ENCODE measurements at regions not wholly inside any gene's neighbourhood (a gene's known extent, or its start where the extent isn't known, plus 50 kb on each side); places are given as distances from the start of the nearest gene placed in this dataset.

DNA sequence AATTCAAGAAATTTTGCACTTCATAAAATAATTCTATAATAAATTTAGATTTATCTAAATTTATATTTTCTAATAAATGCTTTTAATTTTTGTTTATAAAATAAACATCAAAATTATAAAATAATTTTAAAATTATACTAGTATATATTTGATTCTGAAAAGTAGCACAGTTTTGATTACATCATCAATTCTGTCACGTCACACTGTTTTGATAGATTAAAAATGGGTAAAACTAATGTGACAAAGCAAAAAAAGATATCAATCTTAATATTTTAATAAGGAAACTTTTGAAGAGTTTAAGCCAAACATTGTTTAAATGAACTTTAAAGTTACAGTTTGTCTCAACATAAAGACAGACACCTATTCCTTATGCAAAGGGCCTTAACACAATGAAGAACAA, 1001.8 kb downstream of the KCNT2 start:
- peaks cover 9% of the 10 kb centered on the region for H3K4me1 Mint-ChIP-seq (ENCODE audit: insufficient read depth, unreplicated experiment)
- ChIA-PET CTCF (no interaction called here), POLR2A (no interaction called here)
- intact Hi-C loops (cut with micrococcal nuclease) = no loop called here
- TF ChIP-seq, protein P1, sequence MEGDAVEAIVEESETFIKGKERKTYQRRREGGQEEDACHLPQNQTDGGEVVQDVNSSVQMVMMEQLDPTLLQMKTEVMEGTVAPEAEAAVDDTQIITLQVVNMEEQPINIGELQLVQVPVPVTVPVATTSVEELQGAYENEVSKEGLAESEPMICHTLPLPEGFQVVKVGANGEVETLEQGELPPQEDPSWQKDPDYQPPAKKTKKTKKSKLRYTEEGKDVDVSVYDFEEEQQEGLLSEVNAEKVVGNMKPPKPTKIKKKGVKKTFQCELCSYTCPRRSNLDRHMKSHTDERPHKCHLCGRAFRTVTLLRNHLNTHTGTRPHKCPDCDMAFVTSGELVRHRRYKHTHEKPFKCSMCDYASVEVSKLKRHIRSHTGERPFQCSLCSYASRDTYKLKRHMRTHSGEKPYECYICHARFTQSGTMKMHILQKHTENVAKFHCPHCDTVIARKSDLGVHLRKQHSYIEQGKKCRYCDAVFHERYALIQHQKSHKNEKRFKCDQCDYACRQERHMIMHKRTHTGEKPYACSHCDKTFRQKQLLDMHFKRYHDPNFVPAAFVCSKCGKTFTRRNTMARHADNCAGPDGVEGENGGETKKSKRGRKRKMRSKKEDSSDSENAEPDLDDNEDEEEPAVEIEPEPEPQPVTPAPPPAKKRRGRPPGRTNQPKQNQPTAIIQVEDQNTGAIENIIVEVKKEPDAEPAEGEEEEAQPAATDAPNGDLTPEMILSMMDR (IDR thresholded peaks at IDR 0.05; ENCODE audit: unreplicated experiment) = no peak
- no peaks in the 10 kb centered on the region for H3K36me3 Mint-ChIP-seq (ENCODE audit: insufficient read depth, unreplicated experiment)
- H3K27me3 Mint-ChIP-seq (ENCODE audit: insufficient read depth, unreplicated experiment) = no peaks in the 10 kb centered on the region
- peaks cover 19% of the 10 kb centered on the region for H3K9me3 Mint-ChIP-seq (ENCODE audit: unreplicated experiment)
- H3K27ac Mint-ChIP-seq (ENCODE audit: low read depth, unreplicated experiment) = no peak overlapping the region
- no peak overlapping the region for H3K4me3 Mint-ChIP-seq (ENCODE audit: unreplicated experiment)
- no TSS peak for BruUV-seq (replicated peaks)
- no peak for DNase-seq (ENCODE audit: unreplicated experiment)

DNA sequence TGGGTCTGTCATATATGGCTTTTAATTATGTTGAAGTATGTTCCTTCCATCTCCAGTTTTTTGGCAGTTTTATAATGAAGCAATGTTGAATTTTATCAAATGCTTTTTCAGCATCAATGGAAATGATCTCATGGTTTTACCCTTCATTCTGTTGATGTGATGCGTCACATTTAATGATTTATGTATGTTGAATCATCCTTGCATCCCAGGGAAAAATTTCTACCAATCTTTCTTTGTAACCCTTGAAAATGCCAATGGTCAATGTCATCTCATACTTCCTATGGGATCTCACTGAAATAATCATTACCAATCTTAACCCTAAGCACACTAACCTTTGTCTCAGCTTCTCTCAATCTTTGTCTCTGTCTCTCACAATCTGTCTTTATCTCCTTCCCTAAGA, 1004.0 kb downstream of the KCNT2 start:
- Mint-ChIP-seq H3K27me3 (ENCODE audit: insufficient read depth, unreplicated experiment) (no peaks in the 10 kb centered on the region), H3K27ac (ENCODE audit: low read depth, unreplicated experiment) (peak overlapping the region; percentile 3), H3K36me3 (ENCODE audit: insufficient read depth, unreplicated experiment) (no peaks in the 10 kb centered on the region), H3K4me1 (ENCODE audit: insufficient read depth, unreplicated experiment) (peaks cover 9% of the 10 kb centered on the region), H3K4me3 (ENCODE audit: unreplicated experiment) (no peak overlapping the region), H3K9me3 (ENCODE audit: unreplicated experiment) (peaks cover 19% of the 10 kb centered on the region)
- DNase-seq (ENCODE audit: unreplicated experiment) = peak; percentile 16
- POLR2A ChIA-PET = no interaction called here
- BruUV-seq (replicated peaks) = no TSS peak
- CTCF ChIA-PET = interaction anchor here (0.6 to 1.8 kb wide), 2 partner anchors 15 to 41 kb away, joined by 3 to 4 read pairs; no protein-coding TSS in a partner anchor
- TF ChIP-seq, protein P1 (IDR thresholded peaks at IDR 0.05; ENCODE audit: unreplicated experiment) = no peak
- intact Hi-C loops (cut with micrococcal nuclease) = no loop called here

DNA sequence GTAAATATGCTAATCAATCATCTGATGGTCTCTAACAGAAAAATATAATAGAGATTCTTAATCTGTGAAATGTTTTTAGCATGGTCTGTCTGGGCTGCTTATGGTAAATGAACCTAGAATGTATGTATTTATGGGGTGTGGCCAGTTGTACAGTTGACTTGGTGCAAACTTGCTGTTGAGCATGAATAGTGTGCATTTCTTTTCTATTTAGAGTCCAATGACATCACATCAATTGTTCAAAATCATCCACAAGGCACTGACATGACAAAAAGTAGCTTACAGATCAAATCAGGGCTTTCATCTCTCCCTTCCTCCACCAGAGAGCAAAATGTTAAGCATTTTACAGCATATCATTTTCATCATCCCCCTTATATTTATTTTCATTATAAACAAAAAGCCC, 1010.3 kb downstream of the KCNT2 start:
- DNase-seq (ENCODE audit: unreplicated experiment) = no peak
- TF ChIP-seq, protein P1 (IDR thresholded peaks at IDR 0.05; ENCODE audit: unreplicated experiment) = no peak
- no peaks in the 10 kb centered on the region for H3K36me3 Mint-ChIP-seq (ENCODE audit: insufficient read depth, unreplicated experiment)
- CTCF ChIA-PET = interaction anchor here (0.6 to 1.3 kb wide), 3 partner anchors 15 to 954 kb away, joined by 3 to 7 read pairs (median 3); no protein-coding TSS in a partner anchor
- POLR2A ChIA-PET = interaction anchor here (0.6 kb wide), 1 partner anchor 15 kb away, joined by 3 read pairs; no protein-coding TSS in a partner anchor
- H3K27me3 Mint-ChIP-seq (ENCODE audit: insufficient read depth, unreplicated experiment) = no peaks in the 10 kb centered on the region
- no peak overlapping the region for H3K4me3 Mint-ChIP-seq (ENCODE audit: unreplicated experiment)
- no TSS peak for BruUV-seq (replicated peaks)
- intact Hi-C loops (cut with micrococcal nuclease) = no loop called here
- no peaks in the 10 kb centered on the region for H3K4me1 Mint-ChIP-seq (ENCODE audit: insufficient read depth, unreplicated experiment)
- H3K9me3 Mint-ChIP-seq (ENCODE audit: unreplicated experiment) = peaks cover 7% of the 10 kb centered on the region
- no peak overlapping the region for H3K27ac Mint-ChIP-seq (ENCODE audit: low read depth, unreplicated experiment)

DNA sequence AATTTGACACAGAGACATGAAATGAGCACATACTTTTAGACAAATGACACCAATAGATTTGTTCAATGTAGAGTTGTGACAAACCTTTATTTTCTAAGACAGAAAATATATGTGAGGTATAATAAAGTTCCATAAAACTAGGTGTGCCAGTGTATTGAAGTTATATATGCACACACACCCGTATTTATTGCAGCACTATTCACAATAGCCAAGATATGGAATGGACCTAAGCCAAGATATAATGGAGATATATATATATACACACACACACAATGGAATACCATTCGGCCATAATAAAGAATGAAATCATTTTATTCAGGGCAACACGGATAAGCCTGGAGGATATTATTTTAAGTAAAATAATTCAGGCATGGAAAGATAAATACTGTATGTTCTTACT, 1013.5 kb downstream of the KCNT2 start:
- H3K36me3 Mint-ChIP-seq (ENCODE audit: insufficient read depth, unreplicated experiment) = no peaks in the 10 kb centered on the region
- DNase-seq (ENCODE audit: unreplicated experiment) = no peak
- TF ChIP-seq, protein P1 (IDR thresholded peaks at IDR 0.05; ENCODE audit: unreplicated experiment) = no peak
- intact Hi-C loops (cut with micrococcal nuclease) = no loop called here
- H3K4me1 Mint-ChIP-seq (ENCODE audit: insufficient read depth, unreplicated experiment) = peaks cover 13% of the 10 kb centered on the region
- H3K27ac Mint-ChIP-seq (ENCODE audit: low read depth, unreplicated experiment) = no peak overlapping the region
- H3K27me3 Mint-ChIP-seq (ENCODE audit: insufficient read depth, unreplicated experiment) = no peaks in the 10 kb centered on the region
- ChIA-PET CTCF (interaction anchor here (0.6 kb wide), 1 partner anchor 1857 kb away, joined by 3 read pairs; no protein-coding TSS in a partner anchor), POLR2A (interaction anchor here (0.8 to 0.9 kb wide), 2 partner anchors 854 to 1346 kb away, joined by 3 to 5 read pairs; no protein-coding TSS in a partner anchor)
- no peaks in the 10 kb centered on the region for H3K9me3 Mint-ChIP-seq (ENCODE audit: unreplicated experiment)
- no peak overlapping the region for H3K4me3 Mint-ChIP-seq (ENCODE audit: unreplicated experiment)
- BruUV-seq (replicated peaks) = no TSS peak
